Esophagus muscularis mucosa (tissue), 3 donors: ENCODE measurements at regions not wholly inside any gene's neighbourhood (a gene's known extent, or its start where the extent isn't known, plus 50 kb on each side); places are given as distances from the start of the nearest gene placed in this dataset.

Experiments used
- CTCF ChIP-seq, 3 experiments: fragments of 200-600 bp in 2 of 3; fragments of 450-650 bp in 1 of 3; sonication (generic) in 2 of 3; IDR thresholded peaks; one replicate each; pipeline ENCODE4 v1.5.1; 2017 to 2019; ENCODE audit warnings: antibody characterized with exemption in 3 of 3, mild to moderate bottlenecking in 2 of 3, moderate library complexity in 1 of 3
- POLR2A ChIP-seq: fragments of 450-650 bp; IDR thresholded peaks from one replicate; pipeline ENCODE4 v1.6.1; 2017; ENCODE audit warnings: antibody characterized with exemption, moderate library complexity, mild to moderate bottlenecking, low read depth
- POLR2AphosphoS5 ChIP-seq, 2 donors: sonication (generic); formaldehyde crosslinking; IDR thresholded peaks; one replicate each; pipeline ENCODE4 v1.6.1; 2017; ENCODE audit warnings: antibody characterized with exemption in 2 of 2

- no peak for TF ChIP-seq CTCF (IDR thresholded peaks at IDR 0.05)
- TF ChIP-seq POLR2A = no peak
- no peak for TF ChIP-seq POLR2AphosphoS5 (IDR thresholded peaks at IDR 0.05)
Measured at GRCh38 chr7:19378345-19378714, 233.1 kb upstream of the FERD3L start.
